SK-N-SH treated with all-trans-retinoic acid at 6 μM for 48 hours (cell line): ENCODE measurements at regions not wholly inside any gene's neighbourhood (a gene's known extent, or its start where the extent isn't known, plus 50 kb on each side); places are given as distances from the start of the nearest gene placed in this dataset.

Experiments
- ATAC-seq: fragments of 200-7000 bp; cut with Tn5 transposase; 3 replicates; pipeline ENCODE4 v1.9.1; 2020; ENCODE audit warnings: mild to moderate bottlenecking, moderate library complexity
- ARNTL ChIP-seq: fragments of 450-650 bp; formaldehyde crosslinking; IDR thresholded peaks from 2 replicates; pipeline ENCODE4 v1.5.0; 2020; ENCODE audit warnings: low read depth, mild to moderate bottlenecking, moderate library complexity, borderline replicate concordance
- BACH2 ChIP-seq: fragments of 250-450 bp; sonication (Bioruptor Pico); IDR thresholded peaks from 2 replicates; pipeline ENCODE4 v1.9.0; 2021; ENCODE audit warnings: mild to moderate bottlenecking, borderline replicate concordance
- CREB5 ChIP-seq: fragments of 250-450 bp; sonication (Bioruptor Pico); IDR thresholded peaks from 2 replicates; pipeline ENCODE4 v1.5.1; 2020; ENCODE audit warnings: low read depth, mild to moderate bottlenecking, moderate library complexity
- CSDC2 ChIP-seq: fragments of 250-450 bp; sonication (Bioruptor Pico); IDR thresholded peaks from 2 replicates; pipeline ENCODE4 v1.5.0; 2020; ENCODE audit warnings: mild to moderate bottlenecking, moderate library complexity
- CSRNP3 ChIP-seq: fragments of 250-450 bp; sonication (Bioruptor Pico); IDR thresholded peaks from 2 replicates; pipeline ENCODE4 v1.5.1; 2021; ENCODE audit warnings: mild to moderate bottlenecking, moderate library complexity
- ESRRG ChIP-seq: fragments of 250-450 bp; sonication (Bioruptor Pico); IDR thresholded peaks from 2 replicates; pipeline ENCODE4 v1.6.1; 2021; ENCODE audit warnings: mild to moderate bottlenecking
- GLIS3 ChIP-seq: fragments of 250-450 bp; sonication (Bioruptor Pico); IDR thresholded peaks from 2 replicates; pipeline ENCODE4 v1.5.0; 2020; ENCODE audit warnings: mild to moderate bottlenecking, moderate library complexity
- ISL1 ChIP-seq: fragments of 250-450 bp; sonication (Bioruptor Pico); IDR thresholded peaks from 2 replicates; pipeline ENCODE4 v2.1.2; 2022; ENCODE audit warnings: mild to moderate bottlenecking, moderate library complexity
- OSR1 ChIP-seq: fragments of 250-450 bp; sonication (Bioruptor Pico); IDR thresholded peaks from 2 replicates; pipeline ENCODE4 v1.8.0; 2022; ENCODE audit warnings: moderate library complexity, mild to moderate bottlenecking, inconsistent platforms
- PPARA ChIP-seq: fragments of 250-450 bp; sonication (Bioruptor Pico); IDR thresholded peaks from 2 replicates; pipeline ENCODE4 v1.5.0; 2020; ENCODE audit warnings: mild to moderate bottlenecking, borderline replicate concordance
- RARB ChIP-seq: fragments of 250-450 bp; sonication (Bioruptor Pico); IDR thresholded peaks from 2 replicates; pipeline ENCODE4 v1.8.0; 2021; ENCODE audit warnings: mild to moderate bottlenecking, moderate library complexity
- TOX ChIP-seq: fragments of 250-450 bp; sonication (Bioruptor Pico); IDR thresholded peaks from 2 replicates; pipeline ENCODE4 v1.8.0; 2021; ENCODE audit warnings: mild to moderate bottlenecking, moderate library complexity, borderline replicate concordance
- TSHZ2 ChIP-seq: fragments of 250-450 bp; sonication (Bioruptor Pico); IDR thresholded peaks from 2 replicates; pipeline ENCODE4 v1.5.0; 2020; ENCODE audit warnings: mild to moderate bottlenecking, moderate library complexity
- ZC3H10 ChIP-seq: fragments of 250-450 bp; sonication (Bioruptor Pico); IDR thresholded peaks from 2 replicates; pipeline ENCODE4 v1.5.1; 2021; ENCODE audit warnings: mild to moderate bottlenecking, moderate library complexity
- ZFP3 ChIP-seq: fragments of 250-450 bp; sonication (Bioruptor Pico); IDR thresholded peaks from 2 replicates; pipeline ENCODE4 v1.5.0; 2020; ENCODE audit warnings: mild to moderate bottlenecking, moderate library complexity
- ZFP30 ChIP-seq: fragments of 450-650 bp; formaldehyde crosslinking; IDR thresholded peaks from 2 replicates; pipeline ENCODE4 v1.5.0; 2022; ENCODE audit warnings: mild to moderate bottlenecking, moderate library complexity
- ZNF565 ChIP-seq: fragments of 450-650 bp; formaldehyde crosslinking; conservative IDR thresholded peaks from 2 replicates; pipeline ENCODE4 v1.5.0; 2020; ENCODE audit warnings: low read depth, mild to moderate bottlenecking, moderate library complexity
- ZNF70 ChIP-seq: fragments of 450-650 bp; formaldehyde crosslinking; IDR thresholded peaks from 2 replicates; pipeline ENCODE4 v1.5.0; 2020; ENCODE audit warnings: mild to moderate bottlenecking, moderate library complexity
- ZNF8 ChIP-seq: fragments of 450-650 bp; formaldehyde crosslinking; IDR thresholded peaks from 2 replicates; pipeline ENCODE4 v1.5.0; 2020; ENCODE audit warnings: mild to moderate bottlenecking, moderate library complexity
- TF ChIP-seq, protein P1 (sequence below): fragments of 250-450 bp; sonication (Bioruptor Pico); IDR thresholded peaks from 2 replicates; pipeline ENCODE4 v1.8.0; 2021; ENCODE audit warnings: low read depth, mild to moderate bottlenecking, moderate library complexity, borderline replicate concordance
- TF ChIP-seq, protein P2 (sequence below): fragments of 250-450 bp; sonication (Bioruptor Pico); IDR thresholded peaks from 2 replicates; pipeline ENCODE4 v1.8.0; 2020; ENCODE audit warnings: mild to moderate bottlenecking, moderate library complexity, borderline replicate concordance

GRCh38 chr3:24639061-24639460, 144.4 kb upstream of the THRB start:
- ATAC-seq: no peak
- TF ChIP-seq ISL1 (CRISPR knock-in tag): no peak
- no peak for TF ChIP-seq RARB
- TF ChIP-seq CSRNP3 (CRISPR knock-in tag): no peak
- no peak for TF ChIP-seq ZNF565 (CRISPR knock-in tag)
- TF ChIP-seq CSDC2 (CRISPR knock-in tag): no peak
- no peak for TF ChIP-seq ZFP3 (CRISPR knock-in tag)
- TF ChIP-seq ZFP30: no peak
- no peak for TF ChIP-seq BACH2 (CRISPR knock-in tag)

GRCh38 chr3:24639481-24640329, 145.1 kb upstream of the THRB start:
- ATAC-seq: no peak
- TF ChIP-seq CSDC2 (CRISPR knock-in tag) (no peak), OSR1 (CRISPR knock-in tag) (no peak), CREB5 (CRISPR knock-in tag) (no peak), ESRRG (CRISPR knock-in tag) (no peak)
- TF ChIP-seq, protein P1, sequence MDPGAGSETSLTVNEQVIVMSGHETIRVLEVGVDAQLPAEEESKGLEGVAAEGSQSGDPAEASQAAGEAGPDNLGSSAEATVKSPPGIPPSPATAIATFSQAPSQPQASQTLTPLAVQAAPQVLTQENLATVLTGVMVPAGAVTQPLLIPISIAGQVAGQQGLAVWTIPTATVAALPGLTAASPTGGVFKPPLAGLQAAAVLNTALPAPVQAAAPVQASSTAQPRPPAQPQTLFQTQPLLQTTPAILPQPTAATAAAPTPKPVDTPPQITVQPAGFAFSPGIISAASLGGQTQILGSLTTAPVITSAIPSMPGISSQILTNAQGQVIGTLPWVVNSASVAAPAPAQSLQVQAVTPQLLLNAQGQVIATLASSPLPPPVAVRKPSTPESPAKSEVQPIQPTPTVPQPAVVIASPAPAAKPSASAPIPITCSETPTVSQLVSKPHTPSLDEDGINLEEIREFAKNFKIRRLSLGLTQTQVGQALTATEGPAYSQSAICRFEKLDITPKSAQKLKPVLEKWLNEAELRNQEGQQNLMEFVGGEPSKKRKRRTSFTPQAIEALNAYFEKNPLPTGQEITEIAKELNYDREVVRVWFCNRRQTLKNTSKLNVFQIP: no peak

GRCh38 chr3:24640330-24640877, 145.8 kb upstream of the THRB start:
- peak; percentile 94 for ATAC-seq
- TF ChIP-seq ARNTL (CRISPR knock-in tag) (no peak), GLIS3 (no peak), OSR1 (CRISPR knock-in tag) (no peak), CREB5 (CRISPR knock-in tag) (no peak), TOX (CRISPR knock-in tag) (no peak), ZNF70 (CRISPR knock-in tag) (no peak), BACH2 (CRISPR knock-in tag) (no peak), ZNF8 (no peak), RARB (no peak), ZC3H10 (CRISPR knock-in tag) (no peak), ZNF565 (CRISPR knock-in tag) (no peak), PPARA (CRISPR knock-in tag) (no peak), ZFP3 (CRISPR knock-in tag) (no peak)
- TF ChIP-seq, protein P1: no peak
- TF ChIP-seq, all 23 proteins: peak for 0

DNA sequence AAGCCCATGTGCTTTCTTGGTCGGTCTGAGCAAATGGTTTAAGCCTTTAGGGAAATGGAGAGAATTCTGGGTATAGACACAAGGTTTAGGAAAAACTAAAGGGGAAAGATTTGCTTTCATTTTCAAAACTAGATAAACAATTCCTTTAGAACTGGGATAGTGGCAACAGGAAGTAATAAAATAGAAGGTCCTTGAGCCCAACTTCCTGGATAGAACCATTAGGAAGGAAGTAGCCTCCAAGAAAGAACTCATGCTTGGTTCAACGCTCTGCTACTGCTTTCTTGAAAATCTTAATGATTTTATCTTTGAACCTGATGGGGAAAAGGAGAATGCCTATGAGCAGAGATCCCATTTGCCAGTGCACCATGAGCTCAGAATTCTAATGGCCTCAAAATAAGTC, 147.0 kb upstream of the THRB start:
- no peak for ATAC-seq
- no peak for TF ChIP-seq ARNTL (CRISPR knock-in tag)
- no peak for TF ChIP-seq ISL1 (CRISPR knock-in tag)
- TF ChIP-seq ZC3H10 (CRISPR knock-in tag): no peak
- TF ChIP-seq ZNF565 (CRISPR knock-in tag): no peak
- TF ChIP-seq RARB: no peak
- TF ChIP-seq ZFP3 (CRISPR knock-in tag): no peak
- no peak for TF ChIP-seq BACH2 (CRISPR knock-in tag)
- TF ChIP-seq CSDC2 (CRISPR knock-in tag): no peak
- TF ChIP-seq TSHZ2: no peak
- TF ChIP-seq, protein P2, sequence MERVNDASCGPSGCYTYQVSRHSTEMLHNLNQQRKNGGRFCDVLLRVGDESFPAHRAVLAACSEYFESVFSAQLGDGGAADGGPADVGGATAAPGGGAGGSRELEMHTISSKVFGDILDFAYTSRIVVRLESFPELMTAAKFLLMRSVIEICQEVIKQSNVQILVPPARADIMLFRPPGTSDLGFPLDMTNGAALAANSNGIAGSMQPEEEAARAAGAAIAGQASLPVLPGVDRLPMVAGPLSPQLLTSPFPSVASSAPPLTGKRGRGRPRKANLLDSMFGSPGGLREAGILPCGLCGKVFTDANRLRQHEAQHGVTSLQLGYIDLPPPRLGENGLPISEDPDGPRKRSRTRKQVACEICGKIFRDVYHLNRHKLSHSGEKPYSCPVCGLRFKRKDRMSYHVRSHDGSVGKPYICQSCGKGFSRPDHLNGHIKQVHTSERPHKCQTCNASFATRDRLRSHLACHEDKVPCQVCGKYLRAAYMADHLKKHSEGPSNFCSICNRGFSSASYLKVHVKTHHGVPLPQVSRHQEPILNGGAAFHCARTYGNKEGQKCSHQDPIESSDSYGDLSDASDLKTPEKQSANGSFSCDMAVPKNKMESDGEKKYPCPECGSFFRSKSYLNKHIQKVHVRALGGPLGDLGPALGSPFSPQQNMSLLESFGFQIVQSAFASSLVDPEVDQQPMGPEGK: no peak
- no peak for TF ChIP-seq ZNF8
- no peak for TF ChIP-seq PPARA (CRISPR knock-in tag)
